ENCODE measurements at regions not wholly inside any gene's neighbourhood (a gene's known extent, or its start where the extent isn't known, plus 50 kb on each side); places are given as distances from the start of the nearest gene placed in this dataset.

GRCh38 chr5:53782620-53783019 lies 222.2 kb downstream of the NDUFS4 start:
- TF ChIP-seq TOX (CRISPR knock-in tag; IDR thresholded peaks at IDR 0.05; ENCODE audit: borderline replicate concordance) (no peak), ZFP30 (CRISPR knock-in tag; IDR thresholded peaks at IDR 0.05) (no peak), SNAI2 (CRISPR knock-in tag; IDR thresholded peaks at IDR 0.05) (no peak), CREB5 (CRISPR knock-in tag; IDR thresholded peaks at IDR 0.05; ENCODE audit: low read depth) (no peak), ARNTL (CRISPR knock-in tag; IDR thresholded peaks at IDR 0.05; ENCODE audit: borderline replicate concordance, low read depth) (no peak), CSDC2 (CRISPR knock-in tag; IDR thresholded peaks at IDR 0.05) (no peak), ISL1 (CRISPR knock-in tag; IDR thresholded peaks at IDR 0.05) (no peak), TCF4 (CRISPR knock-in tag; IDR thresholded peaks at IDR 0.05; ENCODE audit: borderline replicate concordance) (no peak), PATZ1 (CRISPR knock-in tag; IDR thresholded peaks at IDR 0.05; ENCODE audit: borderline replicate concordance) (no peak), PPARA (CRISPR knock-in tag; IDR thresholded peaks at IDR 0.05; ENCODE audit: borderline replicate concordance) (no peak)
